ENCODE measurements at regions not wholly inside any gene's neighbourhood (a gene's known extent, or its start where the extent isn't known, plus 50 kb on each side); places are given as distances from the start of the nearest gene placed in this dataset.

GRCh38 chr16:16973707-16974591 lies 496.8 kb downstream of the XYLT1 start:
- no CpG with 5 or more reads among the region's 10 CpGs for WGBS, 2 experiments (ENCODE audit: extremely low coverage in 2 of 2, insufficient read length in 1 of 2)
- H3K4me3 ChIP-seq (ENCODE audit: insufficient read depth, low read depth, low read length): no peak overlapping the region
- intact Hi-C loops (cut with micrococcal nuclease): no loop called here

More at GRCh38 chr16:16973707-16974591, 496.8 kb downstream of the XYLT1 start:
- no TSS peak for BruUV-seq (replicated peaks)
- Histone ChIP-seq H4K5ac (ENCODE audit: low read depth, low read length) (no peak overlapping the region), H3K9me3 (ENCODE audit: control insufficient read depth, insufficient read depth, low read length) (peaks cover 6% of the 10 kb centered on the region; the same call in 1 of the 2 replicates), H4K20me1 (ENCODE audit: insufficient read depth, low read length) (no peaks in the 10 kb centered on the region), H3K79me1 (ENCODE audit: low read depth in 1 of 2, low read length in 2 of 2) (no peaks in the 10 kb centered on the region), H4K91ac (ENCODE audit: insufficient read depth, low read depth, low read length) (no peak overlapping the region), H2BK20ac (ENCODE audit: low read depth, low read length) (no peak overlapping the region), H2AK5ac (ENCODE audit: low read depth, low read length) (no peak overlapping the region), H2BK5ac (ENCODE audit: low read depth, low read length, poor library complexity, severe bottlenecking) (no peak overlapping the region), H3K4me2 (ENCODE audit: low read depth, low read length) (no peak overlapping the region), H3K56ac (ENCODE audit: extremely low read depth, insufficient read depth, low read length) (no peak overlapping the region), H3K9ac (ENCODE audit: low read depth, low read length) (no peak overlapping the region), H3K9me1 (ENCODE audit: insufficient read depth, low read length) (no peaks in the 10 kb centered on the region), H3K4me1 (ENCODE audit: control insufficient read depth, insufficient read depth, low read length) (no peaks in the 10 kb centered on the region), H2BK120ac (ENCODE audit: low read depth, low read length) (no peak overlapping the region), H3K27me3 (ENCODE audit: control insufficient read depth, insufficient read depth, low read length) (no peaks in the 10 kb centered on the region), H2AK9ac (replicated peaks; ENCODE audit: low read depth, low read length, poor library complexity) (no peak overlapping the region), H3K36me3 (ENCODE audit: control insufficient read depth, insufficient read depth, low read length) (no peaks in the 10 kb centered on the region), H3K18ac (ENCODE audit: low read depth, low read length) (no peak overlapping the region), H3K14ac (replicated peaks; ENCODE audit: low read depth, low read length) (no peak overlapping the region), H3K27ac (ENCODE audit: insufficient read depth, low read length) (no peak overlapping the region), H3K4ac (ENCODE audit: low read depth, low read length) (no peak overlapping the region), H2AFZ (replicated peaks; ENCODE audit: low read length, poor library complexity) (no peak overlapping the region), H4K8ac (ENCODE audit: low read depth in 2 of 2, low read length in 2 of 2) (no peak overlapping the region), H2BK15ac (ENCODE audit: low read depth, low read length) (no peak overlapping the region), H3K23ac (ENCODE audit: low read depth, low read length) (no peak overlapping the region)
- TF ChIP-seq SMC3 (IDR thresholded peaks at IDR 0.05; ENCODE audit: low read depth, low read length) (no peak), NFE2L2 (IDR thresholded peaks at IDR 0.05; ENCODE audit: low read depth, low read length) (no peak), MAFK (IDR thresholded peaks at IDR 0.05; ENCODE audit: low read depth, low read length) (no peak), CHD1 (IDR thresholded peaks at IDR 0.05; ENCODE audit: low read depth, low read length) (no peak), USF2 (IDR thresholded peaks at IDR 0.05; ENCODE audit: low read depth, low read length) (no peak), RFX5 (IDR thresholded peaks at IDR 0.05; ENCODE audit: low read depth, low read length) (no peak), RCOR1 (IDR thresholded peaks at IDR 0.05; ENCODE audit: insufficient replicate concordance, low read length) (no peak), CEBPB (IDR thresholded peaks at IDR 0.05; ENCODE audit: low read depth, low read length) (no peak), POLR2A (IDR thresholded peaks at IDR 0.05; ENCODE audit: low read depth, low read length) (no peak), BHLHE40 (IDR thresholded peaks at IDR 0.05; ENCODE audit: low read depth, low read length) (no peak), RAD21 (IDR thresholded peaks at IDR 0.05; ENCODE audit: low read length) (no peak), MXI1 (IDR thresholded peaks at IDR 0.05; ENCODE audit: borderline replicate concordance, low read depth, low read length) (no peak), ELK1 (IDR thresholded peaks at IDR 0.05; ENCODE audit: borderline replicate concordance, low read depth, low read length) (no peak), FOS (IDR thresholded peaks at IDR 0.05; ENCODE audit: low read depth, low read length) (no peak), MAZ (IDR thresholded peaks at IDR 0.05; ENCODE audit: borderline replicate concordance, low read depth, low read length) (no peak)
- TF ChIP-seq, protein P1, sequence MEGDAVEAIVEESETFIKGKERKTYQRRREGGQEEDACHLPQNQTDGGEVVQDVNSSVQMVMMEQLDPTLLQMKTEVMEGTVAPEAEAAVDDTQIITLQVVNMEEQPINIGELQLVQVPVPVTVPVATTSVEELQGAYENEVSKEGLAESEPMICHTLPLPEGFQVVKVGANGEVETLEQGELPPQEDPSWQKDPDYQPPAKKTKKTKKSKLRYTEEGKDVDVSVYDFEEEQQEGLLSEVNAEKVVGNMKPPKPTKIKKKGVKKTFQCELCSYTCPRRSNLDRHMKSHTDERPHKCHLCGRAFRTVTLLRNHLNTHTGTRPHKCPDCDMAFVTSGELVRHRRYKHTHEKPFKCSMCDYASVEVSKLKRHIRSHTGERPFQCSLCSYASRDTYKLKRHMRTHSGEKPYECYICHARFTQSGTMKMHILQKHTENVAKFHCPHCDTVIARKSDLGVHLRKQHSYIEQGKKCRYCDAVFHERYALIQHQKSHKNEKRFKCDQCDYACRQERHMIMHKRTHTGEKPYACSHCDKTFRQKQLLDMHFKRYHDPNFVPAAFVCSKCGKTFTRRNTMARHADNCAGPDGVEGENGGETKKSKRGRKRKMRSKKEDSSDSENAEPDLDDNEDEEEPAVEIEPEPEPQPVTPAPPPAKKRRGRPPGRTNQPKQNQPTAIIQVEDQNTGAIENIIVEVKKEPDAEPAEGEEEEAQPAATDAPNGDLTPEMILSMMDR (conservative IDR thresholded peaks at IDR 0.05; ENCODE audit: low read depth, low read length): no peak
- CTCF ChIA-PET: no interaction called here
- POLR2A ChIA-PET (ENCODE audit: unreplicated experiment): no interaction called here
- ATAC-seq (ENCODE audit: low read depth): no peak
- dilution Hi-C loops (cut with HindIII; ENCODE audit: low sequenced_read_pairs, unreplicated experiment) (no loop called here), in situ Hi-C loops (cut with MboI; ENCODE audit: low sequenced_read_pairs) (no loop called here)
- DNase-seq: no peak
